ENCODE measurements at regions not wholly inside any gene's neighbourhood (a gene's known extent, or its start where the extent isn't known, plus 50 kb on each side); places are given as distances from the start of the nearest gene placed in this dataset.

DNA sequence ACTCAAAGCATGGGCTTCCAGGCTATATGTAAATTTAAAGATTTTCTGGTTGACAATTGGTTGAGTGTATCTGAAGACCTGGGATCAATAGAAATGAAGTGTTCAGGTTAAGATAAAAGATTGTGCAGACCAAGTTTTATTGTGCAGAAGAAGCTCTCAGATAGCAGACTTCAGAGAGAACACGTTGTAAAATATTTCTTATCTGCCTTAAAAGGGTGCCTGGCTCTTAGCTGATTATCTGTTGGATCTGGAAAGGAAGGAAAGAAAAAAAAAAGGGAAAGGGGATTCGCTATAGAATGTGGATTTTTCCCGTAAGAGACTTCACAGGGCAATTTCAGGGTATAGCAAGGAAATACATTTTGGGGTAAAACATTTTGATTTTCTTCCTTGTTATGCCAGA lies 523.2 kb downstream of the EDEM1 start (continued):
- TF ChIP-seq CHD4 (IDR thresholded peaks at IDR 0.05; ENCODE audit: insufficient read depth, insufficient replicate concordance, low read depth, low read length, poor library complexity, severe bottlenecking) = no peak
- TF ChIP-seq ZNF212 (CRISPR knock-in tag; IDR thresholded peaks at IDR 0.05) = no peak
- no peak for TF ChIP-seq HDAC3 (IDR thresholded peaks at IDR 0.05; ENCODE audit: borderline replicate concordance, partially characterized antibody)
- TF ChIP-seq XRCC3 (IDR thresholded peaks at IDR 0.05) = no peak
- TF ChIP-seq CREM (IDR thresholded peaks at IDR 0.05; ENCODE audit: low read depth) = no peak
- TF ChIP-seq, protein P1, sequence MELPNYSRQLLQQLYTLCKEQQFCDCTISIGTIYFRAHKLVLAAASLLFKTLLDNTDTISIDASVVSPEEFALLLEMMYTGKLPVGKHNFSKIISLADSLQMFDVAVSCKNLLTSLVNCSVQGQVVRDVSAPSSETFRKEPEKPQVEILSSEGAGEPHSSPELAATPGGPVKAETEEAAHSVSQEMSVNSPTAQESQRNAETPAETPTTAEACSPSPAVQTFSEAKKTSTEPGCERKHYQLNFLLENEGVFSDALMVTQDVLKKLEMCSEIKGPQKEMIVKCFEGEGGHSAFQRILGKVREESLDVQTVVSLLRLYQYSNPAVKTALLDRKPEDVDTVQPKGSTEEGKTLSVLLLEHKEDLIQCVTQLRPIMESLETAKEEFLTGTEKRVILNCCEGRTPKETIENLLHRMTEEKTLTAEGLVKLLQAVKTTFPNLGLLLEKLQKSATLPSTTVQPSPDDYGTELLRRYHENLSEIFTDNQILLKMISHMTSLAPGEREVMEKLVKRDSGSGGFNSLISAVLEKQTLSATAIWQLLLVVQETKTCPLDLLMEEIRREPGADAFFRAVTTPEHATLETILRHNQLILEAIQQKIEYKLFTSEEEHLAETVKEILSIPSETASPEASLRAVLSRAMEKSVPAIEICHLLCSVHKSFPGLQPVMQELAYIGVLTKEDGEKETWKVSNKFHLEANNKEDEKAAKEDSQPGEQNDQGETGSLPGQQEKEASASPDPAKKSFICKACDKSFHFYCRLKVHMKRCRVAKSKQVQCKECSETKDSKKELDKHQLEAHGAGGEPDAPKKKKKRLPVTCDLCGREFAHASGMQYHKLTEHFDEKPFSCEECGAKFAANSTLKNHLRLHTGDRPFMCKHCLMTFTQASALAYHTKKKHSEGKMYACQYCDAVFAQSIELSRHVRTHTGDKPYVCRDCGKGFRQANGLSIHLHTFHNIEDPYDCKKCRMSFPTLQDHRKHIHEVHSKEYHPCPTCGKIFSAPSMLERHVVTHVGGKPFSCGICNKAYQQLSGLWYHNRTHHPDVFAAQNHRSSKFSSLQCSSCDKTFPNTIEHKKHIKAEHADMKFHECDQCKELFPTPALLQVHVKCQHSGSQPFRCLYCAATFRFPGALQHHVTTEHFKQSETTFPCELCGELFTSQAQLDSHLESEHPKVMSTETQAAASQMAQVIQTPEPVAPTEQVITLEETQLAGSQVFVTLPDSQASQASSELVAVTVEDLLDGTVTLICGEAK (IDR thresholded peaks at IDR 0.05) = no peak
- TF ChIP-seq, protein P1 (CRISPR knock-in tag; IDR thresholded peaks at IDR 0.05) = no peak
- no peak for TF ChIP-seq SNIP1 (IDR thresholded peaks at IDR 0.05; ENCODE audit: low read depth)
- TF ChIP-seq POLR2G (IDR thresholded peaks at IDR 0.05; ENCODE audit: low read depth, low read length) = no peak
